ENCODE measurements at regions not wholly inside any gene's neighbourhood (a gene's known extent, or its start where the extent isn't known, plus 50 kb on each side); places are given as distances from the start of the nearest gene placed in this dataset.

GRCh38 chr7:85405016-85405902 is 218.4 kb upstream of the SEMA3D start:
- Histone ChIP-seq H3K4me3 (replicated peaks; ENCODE audit: insufficient read depth, low read length) (no peak overlapping the region), H3K27ac (replicated peaks) (no peak overlapping the region), H3K27me3 (ENCODE audit: insufficient read depth, poor library complexity, severe bottlenecking) (no peaks in the 10 kb centered on the region)
- no peak for DNase-seq (ENCODE audit: low read depth in 1 of 2, low spot score in 1 of 2)
- TF ChIP-seq REST (IDR thresholded peaks at IDR 0.05; ENCODE audit: insufficient replicate concordance, low read depth): no peak
- no peak for TF ChIP-seq POLR2AphosphoS5 (IDR thresholded peaks at IDR 0.05; ENCODE audit: low read depth)
- no peak for TF ChIP-seq GABPA (IDR thresholded peaks at IDR 0.05; ENCODE audit: low read depth)
- TF ChIP-seq CTCF (IDR thresholded peaks at IDR 0.05; ENCODE audit: insufficient read depth, low read length): no peak
- no peak for TF ChIP-seq SPI1 (IDR thresholded peaks at IDR 0.05; ENCODE audit: borderline replicate concordance, low read depth)

- H3K4me3 ChIP-seq (replicated peaks; ENCODE audit: insufficient read depth, low read length): no peak overlapping the region
- H3K27me3 ChIP-seq (ENCODE audit: insufficient read depth, poor library complexity, severe bottlenecking): no peaks in the 10 kb centered on the region
- no peak for DNase-seq (ENCODE audit: low read depth in 1 of 2, low spot score in 1 of 2)
- no peak for TF ChIP-seq CTCF (IDR thresholded peaks at IDR 0.05; ENCODE audit: insufficient read depth, low read length)
- no peak overlapping the region for H3K27ac ChIP-seq (replicated peaks)
Observed at GRCh38 chr7:85396676-85397075, 209.8 kb upstream of the SEMA3D start.

- no peak overlapping the region for H3K27ac ChIP-seq (replicated peaks)
- no peak overlapping the region for H3K4me3 ChIP-seq (replicated peaks; ENCODE audit: insufficient read depth, low read length)
- H3K27me3 ChIP-seq (ENCODE audit: insufficient read depth, poor library complexity, severe bottlenecking): no peaks in the 10 kb centered on the region
- DNase-seq (ENCODE audit: low read depth in 1 of 2, low spot score in 1 of 2): no peak
- TF ChIP-seq SPI1 (IDR thresholded peaks at IDR 0.05; ENCODE audit: borderline replicate concordance, low read depth) (no peak), REST (IDR thresholded peaks at IDR 0.05; ENCODE audit: insufficient replicate concordance, low read depth) (no peak), GABPA (IDR thresholded peaks at IDR 0.05; ENCODE audit: low read depth) (no peak), POLR2AphosphoS5 (IDR thresholded peaks at IDR 0.05; ENCODE audit: low read depth) (no peak), CTCF (IDR thresholded peaks at IDR 0.05; ENCODE audit: insufficient read depth, low read length) (no peak)
Observed at GRCh38 chr7:85392789-85393188, 205.9 kb upstream of the SEMA3D start.

GRCh38 chr7:85392326-85392725 is 205.5 kb upstream of the SEMA3D start:
- no peak overlapping the region for H3K4me3 ChIP-seq (replicated peaks; ENCODE audit: insufficient read depth, low read length)
- H3K27ac ChIP-seq (replicated peaks): no peak overlapping the region
- no peak for DNase-seq (ENCODE audit: low read depth in 1 of 2, low spot score in 1 of 2)
- no peak for TF ChIP-seq POLR2AphosphoS5 (IDR thresholded peaks at IDR 0.05; ENCODE audit: low read depth)
- no peak for TF ChIP-seq REST (IDR thresholded peaks at IDR 0.05; ENCODE audit: insufficient replicate concordance, low read depth)
- TF ChIP-seq GABPA (IDR thresholded peaks at IDR 0.05; ENCODE audit: low read depth): no peak
- TF ChIP-seq SPI1 (IDR thresholded peaks at IDR 0.05; ENCODE audit: borderline replicate concordance, low read depth): no peak
- TF ChIP-seq CTCF (IDR thresholded peaks at IDR 0.05; ENCODE audit: insufficient read depth, low read length): no peak
- H3K27me3 ChIP-seq (ENCODE audit: insufficient read depth, poor library complexity, severe bottlenecking): no peaks in the 10 kb centered on the region

All from HL-60 (cell line).